ENCODE measurements at regions not wholly inside any gene's neighbourhood (a gene's known extent, or its start where the extent isn't known, plus 50 kb on each side); places are given as distances from the start of the nearest gene placed in this dataset.

- TF ChIP-seq CTCF (IDR thresholded peaks at IDR 0.05; ENCODE audit: borderline replicate concordance, extremely low read depth, insufficient read depth) = no peak
- no peaks in the 10 kb centered on the region for H3K9me3 ChIP-seq (ENCODE audit: control insufficient read depth in 2 of 3, insufficient read depth in 1 of 3, low read length in 3 of 3)
- H3K4me1 ChIP-seq (ENCODE audit: control insufficient read depth in 2 of 3, insufficient read depth in 2 of 3, low read depth in 1 of 3, low read length in 3 of 3) = no peaks in the 10 kb centered on the region
- no peak overlapping the region for H3K4me3 ChIP-seq (ENCODE audit: low read length in 3 of 3)
- no peak for DNase-seq
- no peak overlapping the region for H3K9ac ChIP-seq (ENCODE audit: low read length in 3 of 3)
- H3K36me3 ChIP-seq (ENCODE audit: control insufficient read depth in 2 of 3, insufficient read depth in 3 of 3, low read length in 3 of 3) = no peaks in the 10 kb centered on the region
- no peak for FAIRE-seq
- intact Hi-C loops (cut with DNase I) = no loop called here
- H3K27ac ChIP-seq (ENCODE audit: low read depth in 2 of 2, low read length in 2 of 2) = no peak overlapping the region
- H3K27me3 ChIP-seq (ENCODE audit: control insufficient read depth, insufficient read depth, low read length) = no peaks in the 10 kb centered on the region
Observed at GRCh38 chr14:53458368-53458814, 305.3 kb upstream of the DDHD1 start.

- no peaks in the 10 kb centered on the region for H3K9me3 ChIP-seq (ENCODE audit: control insufficient read depth in 2 of 3, insufficient read depth in 1 of 3, low read length in 3 of 3)
Observed at GRCh38 chr14:53456931-53457330, 303.8 kb upstream of the DDHD1 start.

GRCh38 chr14:53452005-53452673, 299.0 kb upstream of the DDHD1 start:
- no peak for DNase-seq
- intact Hi-C loops (cut with DNase I) = no loop called here

More at GRCh38 chr14:53456931-53457330, 303.8 kb upstream of the DDHD1 start:
- Histone ChIP-seq H3K4me1 (ENCODE audit: control insufficient read depth in 2 of 3, insufficient read depth in 2 of 3, low read depth in 1 of 3, low read length in 3 of 3) (no peaks in the 10 kb centered on the region), H3K9ac (ENCODE audit: low read length in 3 of 3) (no peak overlapping the region), H3K4me3 (ENCODE audit: low read length in 3 of 3) (no peak overlapping the region), H3K27ac (ENCODE audit: low read depth in 2 of 2, low read length in 2 of 2) (no peak overlapping the region), H3K27me3 (ENCODE audit: control insufficient read depth, insufficient read depth, low read length) (no peaks in the 10 kb centered on the region), H3K36me3 (ENCODE audit: control insufficient read depth in 2 of 3, insufficient read depth in 3 of 3, low read length in 3 of 3) (no peaks in the 10 kb centered on the region)
- TF ChIP-seq CTCF (IDR thresholded peaks at IDR 0.05; ENCODE audit: borderline replicate concordance, extremely low read depth, insufficient read depth) = no peak
- intact Hi-C loops (cut with DNase I) = no loop called here
- FAIRE-seq (no peak), DNase-seq (no peak)

More at GRCh38 chr14:53452005-53452673, 299.0 kb upstream of the DDHD1 start:
- H3K27ac ChIP-seq (ENCODE audit: low read depth in 2 of 2, low read length in 2 of 2) = no peak overlapping the region
- H3K4me1 ChIP-seq (ENCODE audit: control insufficient read depth in 2 of 3, insufficient read depth in 2 of 3, low read depth in 1 of 3, low read length in 3 of 3) = no peaks in the 10 kb centered on the region
- H3K27me3 ChIP-seq (ENCODE audit: control insufficient read depth, insufficient read depth, low read length) = no peaks in the 10 kb centered on the region
- no peaks in the 10 kb centered on the region for H3K9me3 ChIP-seq (ENCODE audit: control insufficient read depth in 2 of 3, insufficient read depth in 1 of 3, low read length in 3 of 3)
- no peak for FAIRE-seq
- H3K9ac ChIP-seq (ENCODE audit: low read length in 3 of 3) = no peak overlapping the region
- TF ChIP-seq CTCF (IDR thresholded peaks at IDR 0.05; ENCODE audit: borderline replicate concordance, extremely low read depth, insufficient read depth) = no peak
- H3K36me3 ChIP-seq (ENCODE audit: control insufficient read depth in 2 of 3, insufficient read depth in 3 of 3, low read length in 3 of 3) = no peaks in the 10 kb centered on the region
- no peak overlapping the region for H3K4me3 ChIP-seq (ENCODE audit: low read length in 3 of 3)
